SK-N-SH (cell line): ENCODE measurements at regions not wholly inside any gene's neighbourhood (a gene's known extent, or its start where the extent isn't known, plus 50 kb on each side); places are given as distances from the start of the nearest gene placed in this dataset.

Experiments used
- CTCF ChIA-PET: fragments of 300-600, 350-600 bp; formaldehyde crosslinking; extraction: SDS; loops from one replicate; lab custom pipeline; 2021; lab: Yijun Ruan, JAX
- POLR2A ChIA-PET: fragments of 350-600 bp; sonication (Branson Sonifier 250); formaldehyde crosslinking; extraction: SDS; loops from one replicate; lab custom pipeline; 2020; ENCODE audit warnings: antibody characterized with exemption, inconsistent platforms; lab: Yijun Ruan, JAX
- DNase-seq: peaks from one replicate; pipeline ENCODE4 v3.0.0; 2012
- H2AFZ ChIP-seq: fragments of 200-600 bp; sonication (generic); 2 replicates; pipeline ENCODE4 v1.8.1; 2016; ENCODE audit warnings: antibody characterized with exemption, mild to moderate bottlenecking, low read depth
- H3F3A ChIP-seq: fragments of 200-600 bp; sonication (generic); replicated peaks from 2 replicates; pipeline ENCODE3; 2016; ENCODE audit warnings: antibody characterized with exemption, mild to moderate bottlenecking; ENCODE audit not compliant: insufficient read depth
- H3K27ac ChIP-seq, 2 experiments: fragments of 200-500 bp in 1 of 2; fragments of 200-600 bp in 1 of 2; sonication (Bioruptor generic) in 1 of 2; sonication (generic), shearing (Covaris generic) in 1 of 2; 2 replicates each; pipeline versions ENCODE4 v1.5.1 to v1.6.1; 2014 to 2016; ENCODE audit warnings: low read depth in 2 of 2, inconsistent platforms in 1 of 2, low read length in 1 of 2, mild to moderate bottlenecking in 1 of 2, mixed read lengths in 1 of 2
- H3K27me3 ChIP-seq: fragments of 200-600 bp; sonication (generic), shearing (Covaris generic); 2 replicates; pipeline ENCODE4 v1.6.1; 2016; ENCODE audit warnings: mixed run types; ENCODE audit not compliant: insufficient read depth
- H3K36me3 ChIP-seq, 2 experiments: fragments of 200-500 bp in 1 of 2; fragments of 200-600 bp in 1 of 2; sonication (Bioruptor generic) in 1 of 2; sonication (generic) in 1 of 2; replicated peaks in 1 of 2; 2 replicates each; pipeline versions ENCODE3 to v1.5.1; 2014 to 2016; ENCODE audit warnings: low read length in 1 of 2, mild to moderate bottlenecking in 1 of 2; ENCODE audit not compliant: insufficient read depth in 2 of 2, control insufficient read depth in 1 of 2
- H3K4me1 ChIP-seq, 2 experiments: fragments of 200-500 bp in 1 of 2; fragments of 200-600 bp in 1 of 2; sonication (Bioruptor generic) in 1 of 2; sonication (generic), shearing (Covaris generic) in 1 of 2; 2 replicates each; pipeline versions ENCODE4 v1.5.1 to v1.6.1; 2014 to 2016; ENCODE audit warnings: low read depth in 1 of 2, low read length in 1 of 2, mixed run types in 1 of 2; ENCODE audit not compliant: insufficient read depth in 2 of 2, control insufficient read depth in 1 of 2
- H3K4me2 ChIP-seq: fragments of 200-600 bp; sonication (generic), shearing (Covaris generic); 2 replicates; pipeline ENCODE4 v1.6.1; 2017; ENCODE audit warnings: mixed run types
- H3K4me3 ChIP-seq, 2 experiments: fragments of 200-500 bp in 1 of 2; fragments of 200-600 bp in 1 of 2; sonication (Bioruptor generic) in 1 of 2; sonication (generic), shearing (Covaris generic) in 1 of 2; 2 replicates each; pipeline versions ENCODE4 v1.5.1 to v1.8.1; 2014 to 2016; ENCODE audit warnings: low read depth in 2 of 2, inconsistent platforms in 1 of 2, low read length in 1 of 2, mild to moderate bottlenecking in 1 of 2, mixed read lengths in 1 of 2, moderate library complexity in 1 of 2
- H3K79me2 ChIP-seq: fragments of 200-600 bp; sonication (generic); 2 replicates; pipeline ENCODE4 v1.8.1; 2017; ENCODE audit warnings: mild to moderate bottlenecking; ENCODE audit not compliant: insufficient read depth
- H3K9ac ChIP-seq: fragments of 200-600 bp; sonication (generic); 2 replicates; pipeline ENCODE4 v1.6.1; 2017; ENCODE audit warnings: mixed run types
- H3K9me2 ChIP-seq: fragments of 200-600 bp; sonication (generic); 2 replicates; pipeline ENCODE4 v1.6.1; 2017; ENCODE audit warnings: mixed run types
- H3K9me3 ChIP-seq: fragments of 200-600 bp; sonication (generic); 2 replicates; pipeline ENCODE4 v1.6.1; 2017; ENCODE audit warnings: mixed run types, mild to moderate bottlenecking, moderate library complexity
- H4K20me1 ChIP-seq: fragments of 200-600 bp; sonication (generic); 2 replicates; pipeline ENCODE4 v1.6.1; 2017; ENCODE audit warnings: mild to moderate bottlenecking, mixed run types; ENCODE audit not compliant: insufficient read depth
- EP300 ChIP-seq, 2 experiments: IDR thresholded peaks; 2 replicates each; pipeline versions ENCODE4 v1.4.0 to v1.6.1; 2012; ENCODE audit warnings: borderline replicate concordance in 1 of 2, low read depth in 1 of 2, low read length in 1 of 2
- EZH2phosphoT487 ChIP-seq: fragments of 200-600 bp; sonication (generic); IDR thresholded peaks from 2 replicates; pipeline ENCODE4 v1.6.1; 2017; ENCODE audit warnings: low read depth, mixed run types, mild to moderate bottlenecking, antibody characterized with exemption, moderate library complexity, borderline replicate concordance
- FOXJ3 ChIP-seq: sonication (generic); formaldehyde crosslinking; IDR thresholded peaks from 2 replicates; pipeline ENCODE4 v1.5.1; 2020; ENCODE audit warnings: mild to moderate bottlenecking, missing genetic modification reagents
- FOXM1 ChIP-seq: IDR thresholded peaks from 2 replicates; pipeline ENCODE4 v1.4.0; 2012; ENCODE audit warnings: low read depth, mild to moderate bottlenecking
- GATA2 ChIP-seq: sonication (generic); formaldehyde crosslinking; IDR thresholded peaks from 2 replicates; pipeline ENCODE4 v1.5.0; 2020; ENCODE audit warnings: mild to moderate bottlenecking, missing genetic modification reagents
- MXI1 ChIP-seq: IDR thresholded peaks from 2 replicates; pipeline ENCODE4 v1.6.1; 2012; ENCODE audit warnings: mild to moderate bottlenecking, low read depth, low read length, improper control_type of control experiment
- NRF1 ChIP-seq: IDR thresholded peaks from 2 replicates; pipeline ENCODE4 v1.6.1; 2012; ENCODE audit warnings: low read depth, mild to moderate bottlenecking, low read length
- RFX5 ChIP-seq: IDR thresholded peaks from 2 replicates; pipeline ENCODE4 v1.6.1; 2012; ENCODE audit warnings: mild to moderate bottlenecking, improper control_type of control experiment, low read length
- TAF1 ChIP-seq: IDR thresholded peaks from 2 replicates; pipeline ENCODE4 v1.6.1; 2012; ENCODE audit warnings: low read depth, mild to moderate bottlenecking, low read length, moderate library complexity, borderline replicate concordance
- TCF12 ChIP-seq: IDR thresholded peaks from 2 replicates; pipeline ENCODE4 v1.4.0; 2012
- TEAD4 ChIP-seq: IDR thresholded peaks from 2 replicates; pipeline ENCODE4 v1.4.0; 2012; ENCODE audit warnings: mild to moderate bottlenecking, borderline replicate concordance; ENCODE audit not compliant: insufficient read depth
- YY1 ChIP-seq: IDR thresholded peaks from 2 replicates; pipeline ENCODE4 v1.4.0; 2012; ENCODE audit warnings: low read depth, mild to moderate bottlenecking
- WGBS: methylation state at CpG from one replicate; pipeline ENCODE4 v1.1.6; 2017; ENCODE audit warnings: low lambda C conversion rate; 5-methylcytosine and 5-hydroxymethylcytosine counted together
- TF ChIP-seq, protein P1 (sequence below): IDR thresholded peaks from 2 replicates; pipeline ENCODE4 v1.6.1; 2012; ENCODE audit warnings: mild to moderate bottlenecking, low read depth, low read length, moderate library complexity
- TF ChIP-seq, protein P2 (sequence below): fragments of 200-600 bp; sonication (generic); IDR thresholded peaks from 2 replicates; pipeline ENCODE4 v1.6.1; 2017; ENCODE audit warnings: antibody characterized with exemption, mild to moderate bottlenecking, moderate library complexity

DNA sequence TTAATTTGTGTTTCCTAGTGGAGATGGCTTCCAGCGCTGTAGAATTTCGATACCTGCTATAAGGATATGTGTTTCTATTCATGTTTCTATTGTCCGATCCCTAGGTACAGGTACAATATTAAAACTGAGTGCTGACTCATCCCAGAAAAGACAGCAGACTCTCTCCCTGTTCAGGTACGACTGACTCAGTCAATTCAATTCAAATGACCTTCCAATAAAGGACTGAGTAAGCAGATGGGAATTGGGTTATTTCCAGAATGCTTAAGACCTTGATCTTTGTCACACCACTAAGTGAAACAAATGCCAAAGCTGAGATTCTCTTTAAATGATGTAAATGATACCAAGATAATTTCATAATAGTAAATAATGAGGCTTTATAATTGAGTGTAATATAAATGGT lies 1596.9 kb downstream of the RPA4 start:
- no peaks in the 10 kb centered on the region for H3K4me1 ChIP-seq
- no peaks in the 10 kb centered on the region for H4K20me1 ChIP-seq
- CTCF ChIA-PET, result interaction anchor here (0.5 kb wide), 1 partner anchor 550 kb away, joined by 3 read pairs; no protein-coding TSS in a partner anchor
- H3K9me3 ChIP-seq, result no peaks in the 10 kb centered on the region
- H3K9me2 ChIP-seq, result no peaks in the 10 kb centered on the region
- TF ChIP-seq, protein P1, sequence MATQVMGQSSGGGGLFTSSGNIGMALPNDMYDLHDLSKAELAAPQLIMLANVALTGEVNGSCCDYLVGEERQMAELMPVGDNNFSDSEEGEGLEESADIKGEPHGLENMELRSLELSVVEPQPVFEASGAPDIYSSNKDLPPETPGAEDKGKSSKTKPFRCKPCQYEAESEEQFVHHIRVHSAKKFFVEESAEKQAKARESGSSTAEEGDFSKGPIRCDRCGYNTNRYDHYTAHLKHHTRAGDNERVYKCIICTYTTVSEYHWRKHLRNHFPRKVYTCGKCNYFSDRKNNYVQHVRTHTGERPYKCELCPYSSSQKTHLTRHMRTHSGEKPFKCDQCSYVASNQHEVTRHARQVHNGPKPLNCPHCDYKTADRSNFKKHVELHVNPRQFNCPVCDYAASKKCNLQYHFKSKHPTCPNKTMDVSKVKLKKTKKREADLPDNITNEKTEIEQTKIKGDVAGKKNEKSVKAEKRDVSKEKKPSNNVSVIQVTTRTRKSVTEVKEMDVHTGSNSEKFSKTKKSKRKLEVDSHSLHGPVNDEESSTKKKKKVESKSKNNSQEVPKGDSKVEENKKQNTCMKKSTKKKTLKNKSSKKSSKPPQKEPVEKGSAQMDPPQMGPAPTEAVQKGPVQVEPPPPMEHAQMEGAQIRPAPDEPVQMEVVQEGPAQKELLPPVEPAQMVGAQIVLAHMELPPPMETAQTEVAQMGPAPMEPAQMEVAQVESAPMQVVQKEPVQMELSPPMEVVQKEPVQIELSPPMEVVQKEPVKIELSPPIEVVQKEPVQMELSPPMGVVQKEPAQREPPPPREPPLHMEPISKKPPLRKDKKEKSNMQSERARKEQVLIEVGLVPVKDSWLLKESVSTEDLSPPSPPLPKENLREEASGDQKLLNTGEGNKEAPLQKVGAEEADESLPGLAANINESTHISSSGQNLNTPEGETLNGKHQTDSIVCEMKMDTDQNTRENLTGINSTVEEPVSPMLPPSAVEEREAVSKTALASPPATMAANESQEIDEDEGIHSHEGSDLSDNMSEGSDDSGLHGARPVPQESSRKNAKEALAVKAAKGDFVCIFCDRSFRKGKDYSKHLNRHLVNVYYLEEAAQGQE, result no peak
- TF ChIP-seq TAF1 (no peak), GATA2 (CRISPR knock-in tag) (no peak), NRF1 (no peak), YY1 (no peak), TCF12 (no peak), MXI1 (no peak)
- H3K27ac ChIP-seq, result no peak overlapping the region
- no peak overlapping the region for H3K9ac ChIP-seq
- no peaks in the 10 kb centered on the region for H3F3A ChIP-seq
- no peaks in the 10 kb centered on the region for H3K79me2 ChIP-seq
- no peak overlapping the region for H2AFZ ChIP-seq
- H3K36me3 ChIP-seq, result no peaks in the 10 kb centered on the region
- no peak overlapping the region for H3K4me3 ChIP-seq
- DNase-seq, result no peak
- 10% methylated on average over 4 of the region's 4 CpGs for WGBS
- no peaks in the 10 kb centered on the region for H3K27me3 ChIP-seq
- H3K4me2 ChIP-seq, result no peak overlapping the region
- POLR2A ChIA-PET, result no interaction called here

DNA sequence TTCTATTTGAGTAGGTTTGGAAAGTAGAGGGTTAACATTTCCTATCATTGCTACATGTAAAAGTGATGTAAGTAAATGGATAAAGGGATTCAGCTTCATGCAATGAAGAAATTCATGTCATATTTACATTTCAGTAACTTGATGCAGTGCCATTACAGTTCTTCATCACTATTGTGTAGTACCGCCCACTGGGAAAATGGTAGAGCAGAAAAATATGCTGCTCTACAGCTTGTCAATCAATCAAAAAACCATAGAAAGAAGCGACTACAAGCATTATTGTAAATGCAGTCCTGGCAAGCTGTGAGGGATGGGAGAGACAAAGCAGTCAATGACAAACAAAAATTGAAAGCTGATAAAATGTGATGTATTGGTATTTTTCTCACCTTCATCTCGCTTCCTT lies 1597.9 kb downstream of the RPA4 start:
- Histone ChIP-seq H3F3A (no peaks in the 10 kb centered on the region), H3K9me3 (no peaks in the 10 kb centered on the region), H3K27me3 (no peaks in the 10 kb centered on the region), H3K9ac (no peak overlapping the region), H2AFZ (no peak overlapping the region), H3K36me3 (no peaks in the 10 kb centered on the region), H3K4me3 (no peak overlapping the region), H3K79me2 (no peaks in the 10 kb centered on the region), H3K4me2 (no peak overlapping the region), H3K4me1 (no peaks in the 10 kb centered on the region), H4K20me1 (no peaks in the 10 kb centered on the region), H3K9me2 (no peaks in the 10 kb centered on the region), H3K27ac (no peak overlapping the region)
- POLR2A ChIA-PET, result no interaction called here
- TF ChIP-seq TAF1 (no peak), FOXM1 (no peak), RFX5 (no peak), TEAD4 (no peak), EZH2phosphoT487 (no peak), FOXJ3 (CRISPR knock-in tag) (no peak), EP300 (IDR thresholded peaks at IDR 0.05; ENCODE audit: borderline replicate concordance in 1 of 2, low read depth in 1 of 2, low read length in 1 of 2) (no peak)
- TF ChIP-seq, protein P2, sequence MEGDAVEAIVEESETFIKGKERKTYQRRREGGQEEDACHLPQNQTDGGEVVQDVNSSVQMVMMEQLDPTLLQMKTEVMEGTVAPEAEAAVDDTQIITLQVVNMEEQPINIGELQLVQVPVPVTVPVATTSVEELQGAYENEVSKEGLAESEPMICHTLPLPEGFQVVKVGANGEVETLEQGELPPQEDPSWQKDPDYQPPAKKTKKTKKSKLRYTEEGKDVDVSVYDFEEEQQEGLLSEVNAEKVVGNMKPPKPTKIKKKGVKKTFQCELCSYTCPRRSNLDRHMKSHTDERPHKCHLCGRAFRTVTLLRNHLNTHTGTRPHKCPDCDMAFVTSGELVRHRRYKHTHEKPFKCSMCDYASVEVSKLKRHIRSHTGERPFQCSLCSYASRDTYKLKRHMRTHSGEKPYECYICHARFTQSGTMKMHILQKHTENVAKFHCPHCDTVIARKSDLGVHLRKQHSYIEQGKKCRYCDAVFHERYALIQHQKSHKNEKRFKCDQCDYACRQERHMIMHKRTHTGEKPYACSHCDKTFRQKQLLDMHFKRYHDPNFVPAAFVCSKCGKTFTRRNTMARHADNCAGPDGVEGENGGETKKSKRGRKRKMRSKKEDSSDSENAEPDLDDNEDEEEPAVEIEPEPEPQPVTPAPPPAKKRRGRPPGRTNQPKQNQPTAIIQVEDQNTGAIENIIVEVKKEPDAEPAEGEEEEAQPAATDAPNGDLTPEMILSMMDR, result no peak
- CTCF ChIA-PET, result no interaction called here
- DNase-seq, result no peak
- WGBS, result 7% methylated on average over 3 of the region's 3 CpGs
